SKM-1 (cell line): ENCODE measurements at regions not wholly inside any gene's neighbourhood (a gene's known extent, or its start where the extent isn't known, plus 50 kb on each side); places are given as distances from the start of the nearest gene placed in this dataset.

Experiments
- DNase-seq: peaks from one replicate; lab custom pipeline; 2025; ENCODE audit not compliant: unreplicated experiment; lab: John Stamatoyannopoulos, UW

DNA sequence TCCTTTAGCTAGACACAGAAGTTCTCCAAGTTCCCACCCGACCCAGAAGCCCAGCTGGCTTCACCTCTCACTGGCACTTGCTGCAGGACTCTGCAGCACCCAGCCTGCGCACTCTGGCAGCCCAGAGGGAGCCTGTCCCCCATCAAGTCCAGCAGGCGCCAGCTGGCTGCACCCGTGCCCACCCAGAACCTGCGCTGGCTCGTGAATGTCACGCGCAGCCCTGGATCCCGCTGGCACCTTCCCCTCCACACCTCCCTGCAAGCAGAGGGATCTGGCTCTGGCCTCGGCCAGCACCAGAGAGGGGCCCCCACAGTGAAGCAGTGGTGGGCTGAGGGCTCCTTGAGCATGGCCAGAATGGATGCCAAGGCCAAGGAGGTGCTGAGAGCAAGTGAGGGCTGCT is 187.6 kb upstream of the HAND2 start:
- no peak for DNase-seq

GRCh38 chr4:173714456-173714855 is 184.4 kb upstream of the HAND2 start:
- no peak for DNase-seq

GRCh38 chr4:173713026-173713425 is 183.0 kb upstream of the HAND2 start:
- no peak for DNase-seq

- DNase-seq, result no peak
Measured at GRCh38 chr4:173707658-173708419, 177.8 kb upstream of the HAND2 start.

GRCh38 chr4:173704201-173704600 is 174.2 kb upstream of the HAND2 start:
- no peak for DNase-seq

DNA sequence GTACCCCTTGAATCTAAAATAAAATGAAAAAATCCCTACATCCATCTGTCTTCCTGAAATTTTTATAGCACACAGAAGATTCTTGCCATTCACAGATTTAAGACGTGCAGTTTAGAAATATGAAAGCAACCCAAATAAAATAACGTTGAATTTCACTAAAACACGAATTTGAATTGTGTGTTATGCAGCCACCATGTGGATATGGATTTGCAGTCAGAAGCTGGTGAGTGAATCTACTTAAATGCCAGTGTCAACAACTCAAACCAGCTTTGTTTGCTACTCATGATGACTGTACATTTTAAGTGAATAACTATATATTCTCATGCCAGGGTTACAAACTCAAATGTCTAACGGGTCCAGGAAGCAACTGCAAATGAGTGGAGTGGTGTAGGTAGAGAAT is 173.0 kb upstream of the HAND2 start:
- DNase-seq, result no peak

DNA sequence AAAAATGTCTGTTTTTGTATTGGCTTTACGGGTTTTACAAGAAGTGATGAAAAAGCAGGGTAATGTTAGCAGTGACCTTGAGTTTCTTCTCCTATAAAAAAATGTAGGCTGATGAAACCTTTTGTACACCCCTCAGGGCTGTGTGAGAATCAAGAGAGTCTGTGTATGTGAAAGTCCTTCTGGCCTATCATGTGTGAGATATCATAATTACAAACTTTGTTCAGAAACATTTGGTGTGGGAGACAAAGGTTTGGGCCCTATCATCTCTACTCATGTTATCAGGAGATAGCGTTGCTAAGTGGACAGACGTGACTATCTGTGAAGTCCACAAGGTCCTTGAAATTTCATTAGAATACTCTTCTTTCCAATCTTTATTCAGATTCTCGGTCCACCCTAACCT is 170.6 kb upstream of the HAND2 start:
- no peak for DNase-seq

DNA sequence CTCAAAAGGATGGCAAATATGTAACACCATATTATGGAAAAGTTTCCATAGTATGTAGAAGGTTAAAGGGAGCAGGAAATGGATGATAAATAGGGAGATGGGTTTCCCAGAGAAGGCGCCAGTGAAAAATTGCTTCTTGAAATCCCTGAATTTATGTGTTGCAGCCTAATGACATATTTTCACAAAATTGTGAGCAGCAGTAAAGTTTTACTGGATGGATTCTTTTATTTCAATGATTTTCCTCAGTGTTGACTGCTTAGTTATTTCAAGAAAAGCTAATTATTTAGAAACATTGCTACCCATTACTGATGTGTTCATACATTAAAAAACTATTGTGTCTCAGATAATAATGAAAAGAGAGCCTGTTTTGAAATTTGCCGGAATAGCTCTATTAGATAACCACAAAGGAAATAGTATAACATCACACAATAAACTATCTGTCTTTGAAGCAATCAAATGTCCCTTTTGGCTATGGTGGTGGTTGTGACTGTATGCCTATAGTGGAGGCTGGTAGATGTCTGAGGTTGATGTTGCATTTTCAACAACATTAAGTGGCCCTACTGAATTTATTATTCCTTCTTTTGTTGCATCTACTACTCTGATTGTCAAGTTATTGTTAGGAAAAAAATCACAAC is 169.9 kb upstream of the HAND2 start:
- no peak for DNase-seq

DNA sequence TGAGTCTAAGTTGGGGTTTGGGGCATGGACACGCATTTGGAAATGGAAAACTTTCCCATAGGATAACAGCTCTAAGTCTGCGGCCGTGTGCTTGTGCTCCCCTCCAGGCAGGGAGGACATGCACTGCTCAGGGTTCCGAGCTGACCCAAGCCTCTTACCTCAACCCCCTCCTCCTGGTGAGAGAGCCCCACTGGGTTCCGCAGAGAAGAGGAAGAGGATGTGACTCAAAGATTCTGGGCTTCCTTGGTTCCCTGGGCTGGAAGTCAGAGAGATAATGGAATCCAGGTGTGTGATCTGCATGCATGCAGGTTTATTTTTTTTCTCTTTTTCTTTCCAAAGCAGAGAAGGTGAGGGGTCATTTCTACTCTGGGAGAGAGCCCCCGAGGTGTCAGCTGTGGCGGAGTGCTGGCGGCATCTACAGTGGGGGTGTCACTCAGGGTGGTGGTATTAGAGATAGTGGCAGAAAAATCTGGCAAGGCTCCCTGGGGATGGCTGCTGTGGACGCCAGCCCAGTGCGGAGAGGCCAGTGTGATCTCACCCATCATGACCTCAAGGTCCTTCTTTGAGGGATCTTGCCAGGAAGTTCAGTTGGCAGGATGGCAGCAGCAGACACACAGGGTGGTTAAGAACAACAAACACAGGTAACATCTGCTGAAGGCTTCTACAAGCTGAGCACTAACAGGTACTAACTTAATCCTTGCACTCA is 168.7 kb upstream of the HAND2 start:
- DNase-seq, result no peak

- DNase-seq, result no peak
Measured at GRCh38 chr4:173697840-173698239, 167.8 kb upstream of the HAND2 start.

GRCh38 chr4:173696551-173696950 is 166.5 kb upstream of the HAND2 start:
- DNase-seq, result no peak

DNA sequence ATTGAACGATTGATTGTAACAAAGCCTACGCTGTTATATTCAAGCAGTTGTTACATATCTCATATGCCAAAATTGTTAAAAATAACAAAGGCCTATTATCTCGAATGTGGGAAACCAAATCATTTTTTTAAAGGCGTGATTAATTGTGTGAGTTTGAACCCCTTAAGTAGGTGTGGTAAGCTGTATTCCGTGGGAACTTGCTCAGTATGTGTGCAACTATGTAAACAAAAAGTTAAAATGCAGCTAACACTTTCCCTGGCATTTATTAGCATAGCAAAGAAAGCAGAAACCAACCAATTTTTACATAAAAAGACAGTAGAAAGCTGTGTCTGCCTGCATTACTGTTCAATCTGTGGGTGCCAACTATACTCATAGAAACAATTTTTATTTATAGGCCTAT is 166.0 kb upstream of the HAND2 start:
- DNase-seq, result no peak

- no peak for DNase-seq
Measured at GRCh38 chr4:173685831-173686210, 155.8 kb upstream of the HAND2 start.

- DNase-seq, result no peak
Measured at GRCh38 chr4:173685165-173685830, 155.3 kb upstream of the HAND2 start.

DNA sequence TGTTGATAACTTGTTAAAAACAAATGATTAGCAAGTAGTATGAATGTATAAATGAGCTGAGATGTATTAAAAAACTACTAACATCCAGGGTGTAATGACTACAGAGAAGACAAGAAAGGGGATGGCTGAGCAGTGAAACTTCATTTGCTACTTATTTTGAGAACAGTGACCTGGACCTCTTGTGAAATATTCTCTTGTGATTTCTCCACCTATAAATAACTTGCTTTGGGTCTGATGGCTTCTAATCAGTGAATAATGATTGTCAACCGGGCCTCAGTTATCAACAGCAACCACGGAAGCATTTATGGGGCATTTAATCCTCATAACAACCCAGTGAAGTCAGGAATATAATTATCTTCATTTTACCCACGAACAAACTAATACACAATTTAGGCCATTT is 154.2 kb upstream of the HAND2 start:
- no peak for DNase-seq

DNA sequence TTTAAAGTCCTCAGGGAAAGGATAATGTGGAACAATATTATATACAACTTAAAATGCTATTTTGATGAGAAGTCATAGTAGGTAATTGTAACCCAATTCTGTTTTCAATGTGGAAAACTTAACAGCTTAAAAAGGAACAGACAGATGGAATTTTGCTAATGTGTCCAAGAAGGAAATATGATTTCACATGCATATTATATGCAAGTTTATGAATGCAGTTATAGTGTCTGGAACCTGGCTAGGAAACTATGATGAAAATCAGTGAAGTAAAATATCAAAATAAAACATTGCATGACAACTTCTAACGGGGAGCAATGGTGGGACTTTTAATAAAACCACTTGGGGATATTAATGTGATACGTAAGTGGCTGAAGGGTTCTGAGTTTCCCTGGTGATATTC is 152.6 kb upstream of the HAND2 start:
- no peak for DNase-seq

GRCh38 chr4:173680278-173680677 is 150.2 kb upstream of the HAND2 start:
- DNase-seq, result no peak

DNA sequence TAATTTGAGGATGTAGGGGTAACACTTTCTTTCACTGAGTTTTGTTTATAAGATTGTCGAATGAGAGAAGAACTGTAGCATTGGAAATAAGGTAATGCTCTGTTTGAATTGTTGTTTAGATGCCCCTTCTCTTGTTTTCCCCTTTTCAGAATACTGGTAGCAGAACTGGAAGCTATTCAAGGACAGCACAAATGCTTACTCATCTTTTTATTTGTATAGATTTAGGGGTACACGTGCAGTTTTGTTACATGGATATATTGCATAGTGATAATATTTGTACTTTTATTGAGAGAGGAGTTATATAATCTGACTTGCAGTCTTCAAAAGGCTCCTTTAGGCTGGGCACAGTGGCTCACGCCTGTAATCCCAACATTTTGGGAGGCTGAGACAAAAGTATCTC is 145.4 kb upstream of the HAND2 start:
- DNase-seq, result no peak

DNA sequence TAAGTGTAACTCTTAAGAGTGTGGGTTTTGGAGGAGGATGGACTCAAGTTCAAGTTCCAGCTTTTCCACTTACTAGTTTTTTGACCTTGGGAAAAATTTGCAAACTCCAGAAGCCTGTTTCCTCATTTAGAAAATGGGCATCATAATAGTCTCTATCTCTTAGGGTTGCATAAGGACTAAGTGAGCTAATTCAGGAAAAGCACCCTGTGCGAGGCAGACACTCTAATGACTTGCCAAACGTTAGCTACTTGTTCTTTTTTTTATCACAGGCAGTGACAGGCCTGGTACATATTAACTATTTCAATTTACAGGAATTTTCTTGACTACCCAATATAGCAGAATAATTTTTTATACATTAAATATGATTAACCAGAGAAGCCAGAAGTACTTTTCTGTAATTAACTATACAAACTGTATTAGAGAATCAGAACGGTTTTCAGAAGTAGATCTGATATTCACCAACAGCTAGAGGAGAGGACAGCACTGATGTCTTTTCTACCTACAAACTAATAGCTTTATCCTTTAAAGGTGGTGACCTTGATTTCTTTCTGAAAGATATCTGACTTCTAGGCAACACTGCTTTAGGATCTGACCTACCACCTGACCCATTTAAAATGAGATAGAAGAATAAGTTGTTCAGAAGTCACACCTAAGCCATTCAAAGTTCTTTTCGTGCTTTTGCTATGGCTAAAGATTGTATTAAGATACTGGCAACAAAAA is 139.6 kb upstream of the HAND2 start:
- DNase-seq, result no peak

GRCh38 chr4:173661001-173661400 is 131.0 kb upstream of the HAND2 start:
- no peak for DNase-seq

GRCh38 chr4:173656898-173657297 is 126.9 kb upstream of the HAND2 start:
- no peak for DNase-seq
